Bronchial epithelial cell (primary cell): ENCODE measurements at regions not wholly inside any gene's neighbourhood (a gene's known extent, or its start where the extent isn't known, plus 50 kb on each side); places are given as distances from the start of the nearest gene placed in this dataset.
"Not testable (repeated sequence)": the region's sequence is repeated elsewhere in the genome, so short reads cannot be mapped to it uniquely, and the experiment has no call there.

ENCODE experiments used
- DNase-seq: peaks from one replicate; pipeline ENCODE4 v3.0.0-alpha.2; 2010; ENCODE audit warnings: low read depth
- FAIRE-seq: peaks from 2 replicates; lab custom pipeline; 2011; peaks lifted over from hg19 to GRCh38; lab: Jason Lieb, UNC
- H3K27me3 ChIP-seq: 2 replicates; pipeline ENCODE4 v1.5.1; 2011; ENCODE audit warnings: low read length; ENCODE audit not compliant: control insufficient read depth, insufficient read depth
- H3K36me3 ChIP-seq: 2 replicates; pipeline ENCODE4 v1.5.1; 2011; ENCODE audit warnings: low read length; ENCODE audit not compliant: control insufficient read depth, insufficient read depth
- H3K4me3 ChIP-seq: 2 replicates; pipeline ENCODE4 v1.5.1; 2011; ENCODE audit warnings: mild to moderate bottlenecking, low read depth, low read length, control low read depth
- TF ChIP-seq, protein P1 (sequence below): IDR thresholded peaks from 2 replicates; pipeline ENCODE4 v1.5.1; 2011; ENCODE audit warnings: mild to moderate bottlenecking, moderate library complexity, low read length, control low read depth, inconsistent platforms; ENCODE audit not compliant: insufficient read depth, severe bottlenecking

DNA sequence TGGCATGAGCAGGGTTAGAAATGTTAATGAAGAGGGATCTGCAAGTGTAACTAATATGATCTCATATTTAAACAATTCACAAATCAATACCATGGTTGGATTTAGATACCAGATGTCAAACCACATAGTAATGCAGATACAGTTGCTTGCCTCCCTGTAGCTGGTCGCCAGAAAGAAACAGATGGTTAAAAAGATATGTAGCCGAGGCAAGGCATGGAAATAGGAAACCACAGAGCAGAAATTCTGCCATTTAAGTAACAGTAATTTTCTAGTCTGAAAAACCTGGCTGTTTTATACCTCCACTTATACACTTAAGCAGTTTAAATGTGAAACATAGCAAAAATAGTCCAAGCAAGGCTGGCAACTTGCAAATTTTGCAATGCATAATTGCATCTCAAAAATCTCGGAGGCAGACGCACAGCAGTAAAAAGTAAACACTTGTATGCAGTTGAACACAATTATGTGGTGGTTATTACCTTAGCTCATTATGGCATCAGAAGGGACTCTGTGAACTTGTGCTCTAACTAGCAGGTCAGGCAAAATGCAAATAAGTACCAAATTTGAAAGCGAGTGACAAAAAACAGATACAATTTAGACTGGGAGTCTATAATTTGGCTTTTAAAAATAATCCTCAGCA, 126.8 kb downstream of the NAA11 start:
- Histone ChIP-seq H3K4me3 (no peak overlapping the region), H3K27me3 (no peaks in the 10 kb centered on the region), H3K36me3 (no peaks in the 10 kb centered on the region)
- DNase-seq (no peak), FAIRE-seq (no peak)
- TF ChIP-seq, protein P1, sequence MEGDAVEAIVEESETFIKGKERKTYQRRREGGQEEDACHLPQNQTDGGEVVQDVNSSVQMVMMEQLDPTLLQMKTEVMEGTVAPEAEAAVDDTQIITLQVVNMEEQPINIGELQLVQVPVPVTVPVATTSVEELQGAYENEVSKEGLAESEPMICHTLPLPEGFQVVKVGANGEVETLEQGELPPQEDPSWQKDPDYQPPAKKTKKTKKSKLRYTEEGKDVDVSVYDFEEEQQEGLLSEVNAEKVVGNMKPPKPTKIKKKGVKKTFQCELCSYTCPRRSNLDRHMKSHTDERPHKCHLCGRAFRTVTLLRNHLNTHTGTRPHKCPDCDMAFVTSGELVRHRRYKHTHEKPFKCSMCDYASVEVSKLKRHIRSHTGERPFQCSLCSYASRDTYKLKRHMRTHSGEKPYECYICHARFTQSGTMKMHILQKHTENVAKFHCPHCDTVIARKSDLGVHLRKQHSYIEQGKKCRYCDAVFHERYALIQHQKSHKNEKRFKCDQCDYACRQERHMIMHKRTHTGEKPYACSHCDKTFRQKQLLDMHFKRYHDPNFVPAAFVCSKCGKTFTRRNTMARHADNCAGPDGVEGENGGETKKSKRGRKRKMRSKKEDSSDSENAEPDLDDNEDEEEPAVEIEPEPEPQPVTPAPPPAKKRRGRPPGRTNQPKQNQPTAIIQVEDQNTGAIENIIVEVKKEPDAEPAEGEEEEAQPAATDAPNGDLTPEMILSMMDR = no peak

DNA sequence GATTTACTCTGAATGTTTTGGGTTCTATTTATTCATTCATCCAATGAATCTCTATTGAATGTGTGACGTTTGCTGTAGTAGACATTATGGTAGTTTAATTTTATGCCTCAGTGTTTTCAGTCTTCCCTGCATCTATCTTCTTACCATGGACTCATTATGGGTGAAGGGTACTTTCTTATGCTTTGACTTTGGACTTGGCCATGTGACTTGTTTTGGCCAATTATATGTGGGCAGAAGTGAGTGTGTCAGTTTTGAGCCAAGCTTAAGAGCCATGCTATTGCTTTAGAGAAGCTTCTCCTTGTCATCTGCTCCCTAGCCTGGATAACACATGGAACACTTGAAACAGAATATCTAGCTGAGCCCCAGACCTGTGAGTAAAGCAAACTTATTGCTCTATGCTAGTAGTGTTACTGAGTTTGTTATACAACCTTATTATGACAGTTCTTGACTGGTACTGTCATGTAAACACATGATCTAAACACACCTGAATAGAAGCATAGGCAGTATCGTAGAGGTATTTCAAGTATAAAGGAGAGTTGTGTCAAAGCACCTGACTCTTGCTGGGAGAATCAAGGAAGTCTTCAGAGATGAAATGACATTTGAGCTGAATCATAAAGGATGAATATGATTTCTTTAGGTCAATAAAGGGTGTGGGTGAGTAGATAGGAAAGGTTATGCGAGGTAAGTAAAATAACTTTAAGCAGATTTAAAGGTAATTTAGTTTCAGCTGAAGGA, 128.4 kb downstream of the NAA11 start:
- DNase-seq = peak; percentile 37
- no peak for FAIRE-seq
- H3K27me3 ChIP-seq = no peaks in the 10 kb centered on the region
- TF ChIP-seq, protein P1 = no peak
- H3K36me3 ChIP-seq = no peaks in the 10 kb centered on the region
- H3K4me3 ChIP-seq = no peak overlapping the region

DNA sequence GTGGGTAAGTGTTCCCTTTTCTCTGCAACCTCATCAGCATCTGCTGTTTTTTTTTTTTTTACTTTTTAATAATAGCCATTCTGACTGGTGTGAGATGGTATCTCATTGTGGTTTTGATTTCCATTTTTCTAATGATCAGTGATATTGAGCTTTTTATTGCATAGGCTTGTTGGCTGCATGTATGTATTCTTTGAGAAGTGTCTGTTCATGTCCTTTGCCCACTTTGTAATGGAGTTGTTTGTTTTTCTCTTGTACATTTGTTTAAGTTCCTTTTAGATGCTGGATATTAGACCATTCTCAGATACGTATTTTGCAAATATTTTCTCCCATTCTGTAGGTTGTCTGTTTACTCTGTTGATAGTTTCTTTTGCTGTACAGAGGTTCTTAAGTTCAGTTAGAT, 134.6 kb downstream of the NAA11 start:
- DNase-seq, H3K4me3 ChIP-seq, H3K27me3 ChIP-seq, H3K36me3 ChIP-seq, FAIRE-seq: not testable (repeated sequence)

DNA sequence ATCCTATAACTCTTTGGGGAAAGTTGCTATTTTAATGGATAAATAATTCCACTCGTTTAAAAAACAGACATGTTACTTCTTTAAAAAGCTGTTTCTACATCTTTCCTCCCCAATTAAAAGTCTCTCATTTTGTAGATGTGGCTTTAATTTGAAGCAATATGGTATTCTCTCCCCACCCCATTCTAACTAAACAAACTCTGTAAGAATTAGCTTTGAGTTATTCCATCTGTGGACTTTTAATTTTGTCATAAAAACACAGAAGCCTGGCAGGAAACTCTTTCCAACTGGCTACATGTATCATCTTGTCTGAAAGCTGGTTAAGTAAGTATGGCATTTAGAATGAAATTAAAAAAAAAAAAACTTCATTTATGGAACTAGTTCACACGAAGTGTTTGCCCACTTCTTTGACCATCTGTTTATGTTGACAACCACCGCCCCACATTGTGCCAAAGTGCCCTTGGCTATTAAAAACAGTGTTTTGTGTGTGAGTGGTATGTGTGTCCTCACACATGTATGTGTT, 140.3 kb downstream of the NAA11 start:
- no peaks in the 10 kb centered on the region for H3K27me3 ChIP-seq
- H3K4me3 ChIP-seq = no peak overlapping the region
- TF ChIP-seq, protein P1 = no peak
- no peaks in the 10 kb centered on the region for H3K36me3 ChIP-seq
- FAIRE-seq (no peak), DNase-seq (peak; percentile 32)

DNA sequence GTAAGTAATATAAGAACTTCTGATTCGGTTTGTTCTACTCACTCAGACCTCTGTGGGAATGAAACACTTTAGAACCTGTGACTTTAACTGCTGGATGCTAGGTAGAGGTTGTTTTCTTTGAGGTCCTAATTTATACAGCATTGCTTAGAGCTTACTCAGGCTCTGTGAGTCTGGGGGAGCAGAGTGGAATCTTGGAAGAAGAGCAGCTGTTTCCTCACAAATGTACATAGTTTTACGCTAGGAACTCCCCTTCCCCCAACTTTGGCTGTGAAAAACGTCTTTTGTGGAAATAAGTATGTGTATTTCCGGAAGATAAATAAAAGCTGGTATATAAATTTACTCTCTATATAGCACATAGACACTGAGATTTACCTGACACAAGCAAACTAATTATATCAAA, 141.4 kb downstream of the NAA11 start:
- TF ChIP-seq, protein P1 = no peak
- no peak for FAIRE-seq

DNA sequence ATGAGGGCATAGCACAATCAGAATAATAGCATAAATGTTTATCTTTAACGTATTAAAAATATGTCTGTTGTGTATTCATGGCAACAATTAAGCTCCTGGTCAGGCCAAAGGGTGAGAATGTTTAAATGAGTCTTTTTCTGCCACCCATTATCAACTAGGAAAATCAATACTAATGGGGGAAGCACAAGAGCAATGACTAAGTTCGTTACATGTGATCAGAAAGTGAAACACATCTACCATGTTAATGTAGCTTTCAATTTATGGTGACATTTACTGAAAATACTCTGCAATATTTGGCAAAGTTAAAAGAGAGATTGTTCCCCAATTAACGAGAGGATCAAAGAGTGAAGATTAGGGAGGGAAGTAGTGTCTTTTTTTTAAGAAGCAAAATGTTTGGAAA, 143.7 kb downstream of the NAA11 start:
- no peak for DNase-seq
- no peak overlapping the region for H3K4me3 ChIP-seq
- no peak for FAIRE-seq
- TF ChIP-seq, protein P1 = no peak
- no peaks in the 10 kb centered on the region for H3K27me3 ChIP-seq
- no peaks in the 10 kb centered on the region for H3K36me3 ChIP-seq

More for the DNA sequence above, 141.4 kb downstream of the NAA11 start:
- no peak for DNase-seq
- no peaks in the 10 kb centered on the region for H3K27me3 ChIP-seq
- no peaks in the 10 kb centered on the region for H3K36me3 ChIP-seq
- H3K4me3 ChIP-seq = no peak overlapping the region
